Fibroblast of lung (primary cell): ENCODE measurements at regions not wholly inside any gene's neighbourhood (a gene's known extent, or its start where the extent isn't known, plus 50 kb on each side); places are given as distances from the start of the nearest gene placed in this dataset.

Source experiments
- DNase-seq, 2 donors: peaks; one replicate each; pipeline versions ENCODE4 v3.0.0 to v3.0.0-alpha.2; 2010; ENCODE audit warnings: low read depth in 2 of 2
- H2AFZ ChIP-seq: 2 replicates; pipeline ENCODE4 v1.5.1; 2012; ENCODE audit warnings: low read length, control low read depth, inconsistent platforms
- H3K27ac ChIP-seq: 2 replicates; pipeline ENCODE4 v1.5.1; 2011; ENCODE audit warnings: low read length, control low read depth; ENCODE audit not compliant: insufficient read depth
- H3K27me3 ChIP-seq: 2 replicates; pipeline ENCODE4 v1.5.1; 2011; ENCODE audit warnings: mild to moderate bottlenecking, low read length; ENCODE audit not compliant: control insufficient read depth, insufficient read depth
- H3K36me3 ChIP-seq: 2 replicates; pipeline ENCODE4 v1.5.1; 2011; ENCODE audit warnings: low read length; ENCODE audit not compliant: control insufficient read depth, insufficient read depth
- H3K4me1 ChIP-seq: 2 replicates; pipeline ENCODE4 v1.5.1; 2011; ENCODE audit warnings: low read length; ENCODE audit not compliant: control insufficient read depth, insufficient read depth; ENCODE audit errors: extremely low read depth
- H3K4me2 ChIP-seq: 2 replicates; pipeline ENCODE4 v1.5.1; 2011; ENCODE audit warnings: low read length, control low read depth; ENCODE audit not compliant: insufficient read depth; ENCODE audit errors: extremely low read depth
- H3K4me3 ChIP-seq, 4 experiments: fragments of 200-600 bp in 1 of 4; sonication (generic) in 1 of 4; replicated peaks in 1 of 4; 2 replicates each; pipeline ENCODE4 v1.5.1; 2011 to 2016; ENCODE audit warnings: low read length in 4 of 4, low read depth in 3 of 4, mild to moderate bottlenecking in 3 of 4, control low read depth in 2 of 4, inconsistent platforms in 1 of 4, mixed read lengths in 1 of 4; ENCODE audit not compliant: insufficient read depth in 1 of 4; ENCODE audit errors: control extremely low read depth in 1 of 4
- H3K79me2 ChIP-seq: 2 replicates; pipeline ENCODE4 v1.5.1; 2012; ENCODE audit warnings: mild to moderate bottlenecking, low read length, inconsistent platforms; ENCODE audit not compliant: control insufficient read depth, insufficient read depth
- H3K9ac ChIP-seq: 2 replicates; pipeline ENCODE4 v1.5.1; 2011; ENCODE audit warnings: mild to moderate bottlenecking, low read length, control low read depth; ENCODE audit not compliant: insufficient read depth
- H3K9me3 ChIP-seq: 2 replicates; pipeline ENCODE4 v1.5.1; 2012; ENCODE audit warnings: low read depth, low read length; ENCODE audit not compliant: control insufficient read depth, insufficient read depth
- H4K20me1 ChIP-seq: 2 replicates; pipeline ENCODE4 v1.5.1; 2011; ENCODE audit warnings: low read length; ENCODE audit not compliant: control insufficient read depth, insufficient read depth; ENCODE audit errors: extremely low read depth
- EZH2 ChIP-seq: IDR thresholded peaks from 2 replicates; pipeline ENCODE4 v1.5.1; 2012; ENCODE audit warnings: low read length, control low read depth, mild to moderate bottlenecking; ENCODE audit errors: missing control alignments
- TF ChIP-seq, protein P1 (sequence below), 2 donors: IDR thresholded peaks in 1 of 2; conservative IDR thresholded peaks in 1 of 2; 1 replicate in 1 of 2; 2 replicates in 1 of 2; pipeline ENCODE4 v1.5.1; 2011 to 2012; ENCODE audit warnings: low read length in 2 of 2, control low read depth in 1 of 2, inconsistent platforms in 1 of 2, low read depth in 1 of 2, mild to moderate bottlenecking in 1 of 2

DNA sequence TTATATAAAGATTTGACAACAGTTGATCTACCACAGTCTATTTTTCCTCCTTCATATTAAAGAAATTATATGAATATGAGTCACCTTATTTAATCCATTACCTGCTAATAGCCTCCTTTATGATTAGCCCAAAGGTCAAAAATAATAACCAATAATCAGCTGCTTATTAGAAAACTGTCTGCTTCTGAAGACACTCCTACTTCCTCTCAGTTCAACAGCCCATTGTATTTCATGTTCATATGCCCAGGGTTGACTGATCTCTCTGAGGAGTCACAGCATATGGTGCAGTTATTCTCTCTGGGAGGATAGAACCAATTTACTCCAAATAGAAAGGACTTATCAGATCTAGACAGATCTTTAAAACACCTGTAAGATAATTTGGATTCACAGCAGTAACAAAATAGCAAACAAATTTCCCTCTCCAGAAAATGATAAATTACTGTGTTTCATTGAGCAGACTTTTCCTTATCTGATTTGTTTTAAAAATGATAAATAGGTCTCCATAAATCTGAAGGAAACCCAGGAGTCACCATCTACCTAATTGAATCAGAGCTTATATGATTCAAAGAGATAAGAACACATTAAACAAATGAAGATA lies 180.4 kb upstream of the ITGA1 start:
- no peak overlapping the region for H2AFZ ChIP-seq
- H3K4me1 ChIP-seq, result no peaks in the 10 kb centered on the region
- DNase-seq, result no peak
- H3K79me2 ChIP-seq, result no peaks in the 10 kb centered on the region
- no peak overlapping the region for H3K4me2 ChIP-seq
- no peaks in the 10 kb centered on the region for H3K27me3 ChIP-seq
- H4K20me1 ChIP-seq, result no peaks in the 10 kb centered on the region
- no peak overlapping the region for H3K4me3 ChIP-seq
- H3K27ac ChIP-seq, result no peak overlapping the region
- H3K9ac ChIP-seq, result no peak overlapping the region
- H3K36me3 ChIP-seq, result no peaks in the 10 kb centered on the region
- no peak for TF ChIP-seq EZH2
- TF ChIP-seq, protein P1, sequence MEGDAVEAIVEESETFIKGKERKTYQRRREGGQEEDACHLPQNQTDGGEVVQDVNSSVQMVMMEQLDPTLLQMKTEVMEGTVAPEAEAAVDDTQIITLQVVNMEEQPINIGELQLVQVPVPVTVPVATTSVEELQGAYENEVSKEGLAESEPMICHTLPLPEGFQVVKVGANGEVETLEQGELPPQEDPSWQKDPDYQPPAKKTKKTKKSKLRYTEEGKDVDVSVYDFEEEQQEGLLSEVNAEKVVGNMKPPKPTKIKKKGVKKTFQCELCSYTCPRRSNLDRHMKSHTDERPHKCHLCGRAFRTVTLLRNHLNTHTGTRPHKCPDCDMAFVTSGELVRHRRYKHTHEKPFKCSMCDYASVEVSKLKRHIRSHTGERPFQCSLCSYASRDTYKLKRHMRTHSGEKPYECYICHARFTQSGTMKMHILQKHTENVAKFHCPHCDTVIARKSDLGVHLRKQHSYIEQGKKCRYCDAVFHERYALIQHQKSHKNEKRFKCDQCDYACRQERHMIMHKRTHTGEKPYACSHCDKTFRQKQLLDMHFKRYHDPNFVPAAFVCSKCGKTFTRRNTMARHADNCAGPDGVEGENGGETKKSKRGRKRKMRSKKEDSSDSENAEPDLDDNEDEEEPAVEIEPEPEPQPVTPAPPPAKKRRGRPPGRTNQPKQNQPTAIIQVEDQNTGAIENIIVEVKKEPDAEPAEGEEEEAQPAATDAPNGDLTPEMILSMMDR (conservative IDR thresholded peaks at IDR 0.05 in 1 of 2, IDR thresholded peaks at IDR 0.05 in 1 of 2; ENCODE audit: low read depth in 1 of 2, low read length in 2 of 2), result no peak
- H3K9me3 ChIP-seq, result no peaks in the 10 kb centered on the region

GRCh38 chr5:52620315-52620714 lies 167.4 kb upstream of the ITGA1 start:
- H4K20me1 ChIP-seq, result no peaks in the 10 kb centered on the region
- H3K4me1 ChIP-seq, result no peaks in the 10 kb centered on the region
- H3K4me3 ChIP-seq, result no peak overlapping the region
- H3K9me3 ChIP-seq, result no peaks in the 10 kb centered on the region
- TF ChIP-seq, protein P1 (conservative IDR thresholded peaks at IDR 0.05 in 1 of 2, IDR thresholded peaks at IDR 0.05 in 1 of 2; ENCODE audit: low read depth in 1 of 2, low read length in 2 of 2), result no peak
- TF ChIP-seq EZH2, result no peak
- H3K79me2 ChIP-seq, result no peaks in the 10 kb centered on the region
- H3K27ac ChIP-seq, result no peak overlapping the region
- no peak overlapping the region for H2AFZ ChIP-seq
- H3K36me3 ChIP-seq, result no peaks in the 10 kb centered on the region
- DNase-seq, result no peak
- no peaks in the 10 kb centered on the region for H3K27me3 ChIP-seq
- H3K9ac ChIP-seq, result no peak overlapping the region
- H3K4me2 ChIP-seq, result no peak overlapping the region

GRCh38 chr5:52623291-52623690 lies 164.4 kb upstream of the ITGA1 start:
- Histone ChIP-seq H3K36me3 (no peaks in the 10 kb centered on the region), H3K27me3 (no peaks in the 10 kb centered on the region), H3K4me3 (no peak overlapping the region), H3K27ac (no peak overlapping the region), H2AFZ (no peak overlapping the region), H3K9ac (no peak overlapping the region), H3K9me3 (no peaks in the 10 kb centered on the region), H3K4me2 (no peak overlapping the region), H3K79me2 (no peaks in the 10 kb centered on the region), H3K4me1 (no peaks in the 10 kb centered on the region), H4K20me1 (no peaks in the 10 kb centered on the region)
- TF ChIP-seq EZH2, result no peak
- TF ChIP-seq, protein P1 (conservative IDR thresholded peaks at IDR 0.05 in 1 of 2, IDR thresholded peaks at IDR 0.05 in 1 of 2; ENCODE audit: low read depth in 1 of 2, low read length in 2 of 2), result no peak
- DNase-seq, result no peak
